C4-2B (cell line): ENCODE measurements at regions not wholly inside any gene's neighbourhood (a gene's known extent, or its start where the extent isn't known, plus 50 kb on each side); places are given as distances from the start of the nearest gene placed in this dataset.

ENCODE experiments used
- CTCF ChIP-seq: fragments of 450-650 bp; conservative IDR thresholded peaks from 2 replicates; pipeline ENCODE4 v1.5.1; 2017; ENCODE audit warnings: mild to moderate bottlenecking
- ZFX ChIP-seq: fragments of 450-650 bp; IDR thresholded peaks from 2 replicates; pipeline ENCODE4 v1.6.1; 2017

- TF ChIP-seq CTCF (no peak), ZFX (no peak)
Measured at GRCh38 chr18:60898111-60898510, 435.1 kb upstream of the CDH20 start.
